Fibroblast of mammary gland (primary cell): ENCODE measurements at regions not wholly inside any gene's neighbourhood (a gene's known extent, or its start where the extent isn't known, plus 50 kb on each side); places are given as distances from the start of the nearest gene placed in this dataset.
"Not testable (repeated sequence)": the region's sequence is repeated elsewhere in the genome, so short reads cannot be mapped to it uniquely, and the experiment has no call there.

Experiments used
- DNase-seq: peaks from one replicate; pipeline ENCODE4 v3.0.0-alpha.2; 2010; ENCODE audit warnings: low read depth
- H3K4me3 ChIP-seq: 2 replicates; pipeline ENCODE4 v1.5.1; 2011; ENCODE audit warnings: low read depth, mild to moderate bottlenecking, low read length, moderate library complexity; ENCODE audit not compliant: control insufficient read depth
- TF ChIP-seq, protein P1 (sequence below): conservative IDR thresholded peaks from 2 replicates; pipeline ENCODE4 v1.5.1; 2011; ENCODE audit warnings: low read depth, low read length, inconsistent platforms; ENCODE audit not compliant: control insufficient read depth, insufficient read depth

DNA sequence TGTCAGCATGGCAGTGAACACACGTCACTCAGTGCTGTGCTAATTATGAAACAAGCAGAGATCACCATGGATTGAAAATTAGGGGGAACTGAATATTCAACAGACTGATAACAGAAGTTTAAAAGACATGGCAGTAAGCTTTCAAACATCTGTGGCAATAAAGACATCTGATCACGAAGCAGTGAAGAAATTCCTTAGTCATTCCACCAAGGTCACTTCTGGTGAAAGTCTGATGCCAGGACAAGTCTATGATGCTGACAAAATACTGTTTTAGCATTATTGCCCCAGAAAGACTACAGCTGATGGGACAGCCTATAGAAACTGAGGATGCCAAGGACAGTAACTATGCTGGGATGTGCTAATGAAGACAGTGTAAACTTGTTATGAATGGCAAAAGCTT, 126.9 kb upstream of the RBM19 start:
- TF ChIP-seq, protein P1, sequence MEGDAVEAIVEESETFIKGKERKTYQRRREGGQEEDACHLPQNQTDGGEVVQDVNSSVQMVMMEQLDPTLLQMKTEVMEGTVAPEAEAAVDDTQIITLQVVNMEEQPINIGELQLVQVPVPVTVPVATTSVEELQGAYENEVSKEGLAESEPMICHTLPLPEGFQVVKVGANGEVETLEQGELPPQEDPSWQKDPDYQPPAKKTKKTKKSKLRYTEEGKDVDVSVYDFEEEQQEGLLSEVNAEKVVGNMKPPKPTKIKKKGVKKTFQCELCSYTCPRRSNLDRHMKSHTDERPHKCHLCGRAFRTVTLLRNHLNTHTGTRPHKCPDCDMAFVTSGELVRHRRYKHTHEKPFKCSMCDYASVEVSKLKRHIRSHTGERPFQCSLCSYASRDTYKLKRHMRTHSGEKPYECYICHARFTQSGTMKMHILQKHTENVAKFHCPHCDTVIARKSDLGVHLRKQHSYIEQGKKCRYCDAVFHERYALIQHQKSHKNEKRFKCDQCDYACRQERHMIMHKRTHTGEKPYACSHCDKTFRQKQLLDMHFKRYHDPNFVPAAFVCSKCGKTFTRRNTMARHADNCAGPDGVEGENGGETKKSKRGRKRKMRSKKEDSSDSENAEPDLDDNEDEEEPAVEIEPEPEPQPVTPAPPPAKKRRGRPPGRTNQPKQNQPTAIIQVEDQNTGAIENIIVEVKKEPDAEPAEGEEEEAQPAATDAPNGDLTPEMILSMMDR, result no peak
- DNase-seq, result no peak
- H3K4me3 ChIP-seq, result no peak overlapping the region

DNA sequence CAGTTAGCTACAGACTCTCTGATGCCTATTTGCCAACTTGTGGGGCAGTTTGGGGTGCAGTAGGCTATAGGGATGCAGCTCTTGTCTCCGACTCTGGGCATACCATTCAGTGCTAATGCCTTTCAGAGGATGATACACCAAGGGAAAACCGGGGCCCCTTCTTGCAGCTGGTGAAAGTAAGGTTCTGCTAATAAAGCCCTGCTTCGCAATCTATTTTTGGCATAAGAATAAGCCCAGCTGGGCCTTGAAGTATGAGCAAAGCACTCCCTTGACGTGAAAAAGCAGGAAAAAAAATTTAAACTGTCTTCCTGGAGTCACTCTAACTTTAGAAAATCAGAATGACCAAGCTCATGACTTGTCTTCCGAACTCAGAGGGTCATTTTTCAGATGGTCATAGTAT, 124.1 kb upstream of the RBM19 start:
- no peak overlapping the region for H3K4me3 ChIP-seq
- no peak for DNase-seq
- TF ChIP-seq, protein P1, result no peak

DNA sequence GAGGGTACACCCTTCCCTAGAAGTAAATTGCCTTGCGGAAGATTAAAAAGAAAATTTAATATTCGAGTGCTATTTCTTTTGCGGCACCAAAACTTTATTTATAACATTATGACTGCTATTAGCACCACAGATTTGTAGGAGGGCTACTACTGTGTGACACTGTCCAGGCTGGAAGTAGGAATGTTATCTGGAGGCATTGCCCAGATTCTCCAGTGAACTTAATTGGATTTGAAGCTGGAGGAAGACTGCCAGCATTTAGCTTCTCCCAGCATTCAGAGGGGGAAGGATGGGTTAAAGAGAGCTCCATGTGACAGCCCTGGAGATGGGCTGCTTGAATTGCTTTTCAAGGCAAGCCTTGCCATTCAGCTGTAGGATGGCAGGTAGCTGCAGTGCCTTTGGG, 107.0 kb upstream of the RBM19 start:
- TF ChIP-seq, protein P1, result no peak
- DNase-seq, result no peak
- H3K4me3 ChIP-seq, result no peak overlapping the region

DNA sequence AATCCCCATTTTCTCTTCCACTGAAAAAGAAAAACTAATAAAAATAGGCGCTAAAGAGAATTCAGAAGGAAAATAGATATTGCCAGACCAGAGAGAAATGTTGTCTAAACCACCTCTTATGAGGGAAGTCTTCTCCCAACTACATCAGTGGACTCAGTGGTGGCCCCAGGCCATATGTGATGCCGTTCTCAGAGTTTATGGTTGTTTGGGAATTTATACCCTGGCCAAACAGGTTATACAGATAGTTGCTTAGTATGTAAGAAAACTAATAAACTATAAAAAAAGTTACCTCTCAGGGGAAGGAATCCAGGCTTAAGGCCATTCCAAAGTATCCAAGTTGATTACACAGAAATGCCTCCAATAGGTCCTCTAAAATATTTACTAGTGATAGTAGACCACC, 103.4 kb upstream of the RBM19 start:
- DNase-seq, result no peak
- TF ChIP-seq, protein P1, result no peak

DNA sequence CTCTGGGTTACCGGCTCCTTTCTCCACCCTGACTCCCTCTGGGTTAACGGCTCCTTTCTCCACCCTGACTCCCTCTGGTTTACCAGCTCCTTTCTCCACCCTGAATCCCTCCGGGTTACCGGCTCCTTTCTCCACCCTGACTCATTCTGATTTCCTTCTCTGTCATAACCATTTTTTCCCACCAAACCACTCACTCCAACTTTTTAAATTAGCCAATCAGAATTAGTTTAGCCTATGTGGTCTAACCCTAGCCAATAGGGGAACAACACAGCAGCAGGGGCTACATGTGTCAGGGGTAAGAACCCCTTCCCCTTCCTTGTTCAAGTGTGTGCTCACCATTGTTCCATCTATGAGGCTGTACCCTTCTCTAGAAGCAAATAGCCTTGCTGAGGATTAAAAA, 98.4 kb upstream of the RBM19 start:
- H3K4me3 ChIP-seq, result no peak overlapping the region
- DNase-seq, result no peak
- TF ChIP-seq, protein P1, result no peak

More for the DNA sequence above, 103.4 kb upstream of the RBM19 start:
- H3K4me3 ChIP-seq, result no peak overlapping the region

DNA sequence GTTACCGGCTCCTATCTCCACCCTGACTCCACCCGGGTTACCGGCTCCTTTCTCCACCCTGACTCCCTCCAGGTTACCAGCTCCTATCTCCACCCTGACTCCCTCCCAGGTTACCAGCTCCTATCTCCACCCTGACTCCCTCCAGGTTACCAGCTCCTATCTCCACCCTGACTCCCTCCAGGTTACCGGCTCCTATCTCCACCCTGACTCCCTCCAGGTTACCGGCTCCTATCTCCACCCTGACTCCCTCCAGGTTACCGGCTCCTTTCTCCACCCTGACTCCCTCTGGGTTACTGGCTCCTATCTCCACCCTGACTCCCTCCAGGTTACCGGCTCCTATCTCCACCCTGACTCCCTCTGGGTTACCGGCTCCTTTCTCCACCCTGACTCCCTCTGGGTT, 97.9 kb upstream of the RBM19 start:
- not testable (repeated sequence) for H3K4me3 ChIP-seq, DNase-seq

DNA sequence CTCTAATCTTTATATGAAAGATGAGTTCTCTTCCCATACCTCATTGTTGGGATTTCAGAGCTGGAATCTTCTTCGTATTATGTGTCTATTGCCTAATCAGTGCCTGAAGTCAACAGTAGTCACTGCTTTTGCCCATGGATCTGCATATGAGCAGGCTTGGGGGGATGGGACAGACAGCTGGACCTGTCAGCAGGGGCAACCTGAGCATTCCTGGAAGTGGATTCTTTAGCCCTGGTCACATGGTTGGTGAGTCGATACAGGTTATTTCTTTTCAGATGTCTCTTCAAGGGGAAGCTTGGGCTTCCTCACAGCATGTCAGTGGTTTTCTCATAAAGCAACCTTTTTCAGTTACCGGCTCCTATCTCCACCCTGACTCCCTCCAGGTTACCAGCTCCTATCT, 97.3 kb upstream of the RBM19 start:
- no peak for DNase-seq
- TF ChIP-seq, protein P1, result no peak
- no peak overlapping the region for H3K4me3 ChIP-seq

DNA sequence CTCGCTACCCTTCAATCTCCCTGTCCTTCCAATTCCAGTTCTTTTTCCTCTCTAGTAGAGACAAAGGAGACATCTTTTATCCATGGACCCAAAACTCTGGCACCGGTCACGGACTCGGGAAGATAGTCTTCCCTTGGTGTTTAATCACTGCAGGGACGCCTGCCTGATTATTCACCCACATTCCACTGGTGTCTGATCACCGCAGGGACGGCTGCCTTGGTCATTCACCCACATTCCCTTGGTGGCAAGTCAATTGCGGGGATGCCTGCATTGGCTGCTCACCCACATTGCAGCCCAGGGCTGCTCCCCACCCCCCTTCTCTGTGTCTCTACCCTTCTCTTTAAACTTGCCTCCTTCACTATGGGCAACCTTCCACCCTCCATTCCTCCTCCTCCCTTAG, 90.2 kb upstream of the RBM19 start:
- H3K4me3 ChIP-seq, DNase-seq: not testable (repeated sequence)
